ENCODE measurements at regions not wholly inside any gene's neighbourhood (a gene's known extent, or its start where the extent isn't known, plus 50 kb on each side); places are given as distances from the start of the nearest gene placed in this dataset.

DNA sequence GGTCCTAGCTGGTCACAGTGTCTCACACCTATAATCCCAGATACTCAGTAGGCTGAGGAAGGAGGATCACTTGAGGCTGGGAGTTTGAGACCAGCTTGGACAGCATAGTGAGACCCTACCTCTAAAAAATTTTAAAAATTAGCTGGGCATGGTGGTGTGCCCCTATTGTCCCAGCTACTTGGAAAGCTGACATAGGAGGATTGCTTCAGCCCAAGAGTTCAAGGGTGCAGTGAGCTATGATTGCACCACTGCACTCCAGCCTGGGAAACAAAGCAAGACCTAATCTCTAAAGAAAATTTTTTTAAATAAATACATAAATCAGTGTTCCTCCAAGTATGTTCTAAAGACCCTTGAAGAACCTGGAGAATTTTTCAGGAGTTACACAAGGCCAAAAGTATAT is 50.6 kb upstream of the GNAO1 start:
- no peak for DNase-seq (ENCODE audit: low spot score)

DNA sequence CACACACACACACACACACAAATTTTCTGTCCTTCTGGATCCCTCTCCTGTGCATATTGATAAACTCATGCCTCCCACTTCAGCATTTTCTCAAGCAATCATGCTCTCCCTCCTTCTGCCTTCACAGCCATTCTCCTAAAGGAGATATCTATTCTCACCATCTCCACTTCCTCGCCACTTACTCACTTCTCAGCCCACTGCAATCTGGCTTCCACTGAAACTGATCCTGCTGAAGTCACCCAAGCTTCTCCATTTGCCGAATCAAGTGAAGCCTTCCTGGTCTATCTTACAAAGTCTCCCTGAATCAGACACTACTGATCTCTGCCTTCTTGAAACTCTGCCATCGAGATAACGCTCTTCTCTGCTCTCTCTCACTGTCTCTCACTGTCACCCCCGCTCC is 54.0 kb upstream of the GNAO1 start:
- DNase-seq (ENCODE audit: low spot score) = no peak

DNA sequence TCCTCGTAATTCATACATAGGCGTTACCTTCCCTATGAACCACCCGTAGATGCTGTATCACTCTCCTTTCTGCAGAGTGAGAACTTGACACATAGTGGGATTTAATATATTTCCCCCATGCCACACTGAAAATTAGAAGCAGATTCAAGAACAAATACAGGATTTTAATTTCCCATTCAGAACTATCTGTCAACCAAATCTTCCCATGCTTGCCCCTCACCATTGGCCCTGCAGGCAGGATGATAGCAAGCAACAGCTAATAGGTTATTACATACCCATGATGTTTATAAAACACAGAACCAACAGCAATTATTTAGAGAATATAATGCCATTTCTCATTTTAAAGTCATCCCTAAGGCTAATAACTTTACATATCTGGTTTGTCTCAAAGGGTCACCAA is 55.0 kb upstream of the GNAO1 start:
- DNase-seq (ENCODE audit: low spot score) = no peak

DNA sequence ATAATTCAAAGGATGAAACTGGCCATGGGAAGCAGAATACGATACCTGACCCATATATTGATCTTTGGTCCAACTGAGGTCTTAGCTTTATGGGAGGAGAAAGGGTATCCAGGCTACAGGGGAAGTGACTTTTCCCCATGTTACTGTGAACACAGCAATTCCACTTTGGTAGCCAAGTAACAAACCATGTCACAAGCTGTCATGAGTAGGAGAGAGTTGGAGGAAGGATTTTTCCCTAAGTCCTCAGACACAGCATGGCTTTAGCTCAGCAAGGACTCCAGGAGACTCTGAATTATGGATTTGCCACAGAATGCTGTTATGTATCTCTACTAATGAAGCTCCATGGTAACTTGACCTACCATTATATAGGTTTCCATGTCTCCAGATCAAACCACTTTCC is 56.5 kb upstream of the GNAO1 start:
- DNase-seq (ENCODE audit: low spot score) = no peak

DNA sequence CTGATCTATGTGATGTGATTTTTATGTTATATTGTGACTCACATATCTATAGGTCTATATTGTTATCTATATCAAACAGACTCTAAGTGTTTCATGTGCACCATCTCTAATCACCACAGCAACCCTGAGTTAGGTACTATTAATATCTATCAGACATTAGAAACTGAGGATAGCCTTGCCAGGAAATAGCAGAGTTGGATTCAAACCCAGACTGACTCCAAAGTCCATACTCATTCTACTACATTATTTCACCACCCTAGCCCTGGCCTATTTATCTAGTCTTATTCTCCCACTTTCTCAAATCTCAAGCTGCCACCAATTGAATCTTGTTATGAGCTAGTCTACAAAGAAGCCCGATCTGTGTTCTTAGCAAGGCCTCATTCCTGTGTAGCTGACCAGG is 65.4 kb upstream of the GNAO1 start:
- no peak for DNase-seq (ENCODE audit: low spot score)

DNA sequence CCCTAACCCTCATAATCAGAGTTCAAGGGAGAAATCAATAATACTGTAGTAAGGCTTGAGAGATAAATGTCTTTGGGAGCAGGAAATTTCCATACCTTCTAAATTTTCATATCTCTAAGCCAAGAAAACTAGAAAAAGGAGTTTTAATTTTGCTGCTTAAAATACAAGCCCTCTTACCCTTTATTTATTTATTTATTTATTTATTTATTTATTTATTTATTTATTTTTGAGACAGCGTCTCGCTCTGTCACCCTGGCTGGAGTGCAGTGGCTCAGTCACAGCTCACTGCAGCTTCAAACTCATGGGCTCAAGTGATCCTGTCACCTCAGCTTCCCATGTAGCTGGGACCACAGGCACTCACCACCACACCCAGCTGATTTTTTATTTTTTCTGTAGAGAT is 69.0 kb upstream of the GNAO1 start:
- no peak for DNase-seq (ENCODE audit: low spot score)

DNA sequence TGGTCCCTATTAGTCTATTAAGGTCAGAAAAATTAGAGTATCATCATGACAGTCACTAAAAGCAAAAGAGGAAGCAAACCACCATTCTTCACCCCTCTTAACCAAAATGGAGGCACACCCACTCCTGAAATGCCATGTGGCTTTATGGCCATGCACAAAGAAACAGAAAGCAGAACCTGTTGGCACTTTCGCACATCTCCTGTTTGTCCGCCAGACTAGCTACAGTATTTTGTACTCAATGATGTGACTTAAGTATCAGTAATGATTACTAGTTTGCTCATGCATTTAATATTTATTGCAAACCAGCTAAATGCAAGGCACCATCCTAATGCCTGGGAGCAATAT is 70.2 kb upstream of the GNAO1 start:
- DNase-seq (ENCODE audit: low spot score) = no peak

DNA sequence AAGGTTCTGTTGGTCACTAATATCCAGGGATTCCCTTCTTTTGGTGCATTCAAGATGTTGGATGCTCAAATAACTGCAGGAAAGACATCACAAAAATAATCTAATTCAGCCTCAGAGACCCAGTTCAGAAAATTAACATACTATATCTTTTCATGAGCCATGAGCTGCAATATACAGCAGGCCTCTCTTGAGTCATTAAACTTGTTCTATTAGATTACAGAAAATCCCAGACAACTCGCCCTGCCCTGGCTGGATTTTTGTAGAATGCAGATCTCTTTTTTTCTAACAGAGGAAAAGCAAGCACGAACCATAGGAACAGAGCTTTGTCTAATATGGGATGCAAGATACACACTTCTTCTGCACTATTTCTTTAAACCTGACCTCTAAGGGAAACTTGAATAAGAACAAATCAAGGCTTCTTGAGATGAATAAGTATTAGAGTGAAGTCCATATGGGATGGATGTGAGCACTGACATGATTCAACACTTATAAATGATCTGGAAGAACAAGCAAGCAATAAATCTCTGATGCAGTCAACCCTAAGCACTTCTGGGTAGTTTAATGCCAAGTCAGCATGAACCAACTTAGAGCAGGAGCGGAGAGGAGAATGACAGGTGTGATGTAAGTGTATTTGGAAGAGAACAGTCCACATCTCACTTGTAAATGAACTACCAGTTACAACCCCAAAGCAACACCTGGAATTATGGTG is 70.7 kb upstream of the GNAO1 start:
- DNase-seq (ENCODE audit: low spot score) = no peak

DNA sequence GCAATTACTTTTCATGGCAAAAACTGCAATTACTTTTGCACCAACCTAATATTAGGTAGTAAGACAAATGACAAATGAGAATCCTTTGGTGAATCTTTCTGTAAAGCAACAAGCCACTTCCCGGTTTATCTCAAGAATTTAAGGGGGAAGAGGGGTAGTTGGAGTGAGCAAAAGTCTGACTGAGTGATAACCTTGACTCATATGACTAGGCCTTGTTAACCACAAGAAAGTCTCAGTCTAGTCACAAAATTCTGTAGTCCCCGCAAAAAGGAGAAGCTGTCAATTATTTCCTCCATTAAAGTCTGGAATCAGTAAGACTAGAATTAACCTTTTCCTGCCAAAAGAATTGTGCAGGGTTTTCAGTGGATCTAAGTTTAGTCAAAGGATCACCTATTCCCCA is 72.2 kb upstream of the GNAO1 start:
- no peak for DNase-seq (ENCODE audit: low spot score)

DNA sequence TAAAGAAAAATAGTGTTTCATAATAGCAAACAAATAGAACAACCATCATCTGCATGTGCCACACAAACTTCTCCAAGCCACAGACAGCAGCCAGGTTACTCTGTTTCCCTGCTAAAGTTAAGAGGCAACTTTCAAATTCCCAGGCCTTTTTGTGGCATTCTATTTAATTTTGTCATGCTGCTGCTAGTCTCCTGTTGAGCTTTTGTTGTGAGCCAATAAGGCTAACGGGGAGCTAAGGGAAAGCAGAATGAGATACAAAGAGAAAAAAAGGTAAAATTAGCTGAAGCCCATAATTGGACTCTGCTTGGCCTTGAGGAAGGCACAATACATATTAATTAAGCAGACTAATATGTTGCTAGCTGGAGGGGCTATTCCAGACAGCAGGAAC is 74.7 kb upstream of the GNAO1 start:
- no peak for DNase-seq (ENCODE audit: low spot score)

DNA sequence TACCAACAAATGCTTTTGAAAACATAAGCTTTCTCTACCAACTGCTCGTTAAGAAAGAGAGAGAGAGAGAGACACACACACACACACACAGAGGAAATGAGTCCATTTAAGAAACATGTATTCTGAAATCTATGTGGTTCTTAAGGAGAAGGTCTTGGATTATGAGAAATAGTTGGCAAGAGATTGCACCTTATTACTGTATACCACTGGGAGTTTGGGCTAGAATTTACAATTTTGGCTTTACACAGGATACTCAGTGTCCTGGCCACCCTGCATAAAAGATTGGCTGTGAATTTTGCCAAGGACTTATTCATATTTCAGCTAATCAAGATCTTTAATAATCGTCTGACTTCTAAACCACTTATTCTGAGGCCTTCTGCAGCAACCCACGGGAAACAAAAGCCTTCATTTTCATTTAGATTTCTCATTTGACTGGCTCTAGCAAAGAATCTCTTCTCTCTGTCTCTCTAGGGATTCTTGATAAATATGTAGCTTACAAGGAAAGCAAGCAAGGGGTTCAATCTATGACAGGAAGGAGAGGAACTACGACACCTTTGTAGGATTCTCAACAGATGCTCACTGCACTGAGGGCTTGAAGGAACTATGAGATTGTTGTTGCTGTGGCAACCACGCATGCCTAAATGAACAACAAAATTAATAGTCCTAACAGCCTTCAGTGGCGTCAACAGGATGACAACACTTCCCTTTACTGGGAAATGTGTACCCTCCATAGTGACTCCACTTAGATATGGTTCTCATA is 75.3 kb upstream of the GNAO1 start:
- DNase-seq (ENCODE audit: low spot score) = no peak

DNA sequence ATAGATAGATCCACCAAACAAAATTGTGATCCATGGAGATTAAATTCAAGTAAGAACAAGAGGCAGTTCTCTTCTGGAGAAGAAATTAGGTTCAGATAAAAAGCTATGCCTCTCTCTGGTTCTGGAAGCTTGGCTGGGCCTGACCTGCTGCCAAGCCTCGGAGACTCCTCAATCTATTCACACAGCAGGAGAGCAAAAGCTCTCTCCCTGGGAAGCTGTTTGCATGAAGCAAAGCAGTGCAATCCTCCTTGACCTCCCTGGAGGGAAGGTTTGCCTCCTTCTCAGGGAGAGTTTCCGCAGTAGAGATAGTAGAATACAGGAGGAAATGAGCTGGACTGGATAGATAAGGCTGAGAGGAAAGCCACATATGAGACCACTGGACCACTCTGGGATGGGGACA is 78.1 kb upstream of the GNAO1 start:
- DNase-seq (ENCODE audit: low spot score) = no peak

DNA sequence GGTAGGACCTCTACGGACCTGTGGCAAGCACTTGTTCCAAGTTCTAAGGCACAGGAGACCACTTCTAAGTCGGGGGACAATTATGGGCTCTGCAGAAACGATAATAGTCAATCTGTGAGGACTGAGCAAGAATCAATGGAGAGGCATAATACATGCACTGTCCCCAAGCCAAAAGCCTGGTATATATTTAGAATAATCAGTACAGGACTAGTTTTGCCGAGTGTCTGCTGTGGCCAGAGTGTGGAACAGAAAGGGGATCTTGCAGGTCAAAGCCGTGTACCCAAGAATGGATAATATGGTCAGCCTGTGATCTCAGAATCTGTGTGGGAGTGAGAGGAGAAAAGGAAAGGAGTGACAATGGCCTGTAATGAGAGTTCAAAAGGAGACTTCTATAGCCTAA is 80.2 kb upstream of the GNAO1 start:
- no peak for DNase-seq (ENCODE audit: low spot score)

DNA sequence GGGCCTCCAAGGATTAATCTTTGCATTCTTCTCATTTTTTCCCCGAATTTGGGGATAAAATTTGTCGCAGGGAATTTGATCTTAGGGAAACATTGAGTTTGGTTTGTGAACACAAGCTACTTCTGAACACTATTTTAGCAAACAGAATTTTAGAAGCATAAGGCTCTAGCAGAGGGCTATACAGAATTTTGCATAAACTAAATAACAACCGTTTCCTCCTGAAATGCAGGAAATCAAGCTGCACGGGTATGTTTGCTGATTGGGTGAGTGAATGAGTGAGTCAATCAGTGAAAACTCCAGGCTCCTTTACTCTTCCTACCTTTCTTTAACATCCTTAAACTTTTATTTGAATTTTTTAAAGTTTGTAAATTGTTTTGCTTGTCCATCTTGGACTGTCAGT is 81.3 kb upstream of the GNAO1 start:
- no peak for DNase-seq (ENCODE audit: low spot score)

DNA sequence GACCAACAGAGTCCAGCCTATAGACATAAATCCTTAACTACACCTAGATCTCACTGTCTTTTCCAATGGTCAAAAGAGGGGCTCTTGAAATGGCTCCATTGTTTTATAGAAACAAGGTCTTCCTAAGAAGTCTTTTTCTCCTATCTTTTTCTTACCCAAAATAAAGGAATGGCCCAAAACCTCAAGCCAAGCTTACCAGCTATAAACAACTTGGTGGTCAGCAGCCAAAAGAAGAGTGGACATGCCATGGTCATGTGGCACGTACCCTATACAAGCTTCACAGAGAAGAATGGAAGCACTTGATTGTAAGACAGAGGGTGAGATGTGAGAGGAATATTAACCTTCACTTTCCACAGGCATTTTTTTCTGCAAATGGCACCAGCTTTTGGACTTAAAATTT is 82.1 kb upstream of the GNAO1 start:
- no peak for DNase-seq (ENCODE audit: low spot score)

DNA sequence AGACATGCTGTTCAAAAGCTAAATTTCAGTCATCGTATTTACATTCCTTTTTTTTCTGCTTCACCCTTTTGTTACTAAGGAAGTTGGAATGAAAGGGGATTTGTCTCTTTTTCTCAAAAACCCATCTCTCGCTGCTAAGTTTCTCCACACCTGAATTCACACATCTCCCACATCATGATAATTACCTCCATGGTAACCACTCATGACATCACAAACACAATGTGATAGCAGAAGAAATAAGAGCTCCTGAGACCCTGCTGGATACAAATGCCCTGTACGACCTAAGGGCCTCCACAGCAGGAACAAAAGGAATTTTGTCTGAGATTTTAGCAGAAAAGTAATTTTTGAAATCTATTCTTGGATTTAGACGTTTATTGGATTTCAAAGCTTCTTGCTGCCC is 82.6 kb upstream of the GNAO1 start:
- no peak for DNase-seq (ENCODE audit: low spot score)

DNA sequence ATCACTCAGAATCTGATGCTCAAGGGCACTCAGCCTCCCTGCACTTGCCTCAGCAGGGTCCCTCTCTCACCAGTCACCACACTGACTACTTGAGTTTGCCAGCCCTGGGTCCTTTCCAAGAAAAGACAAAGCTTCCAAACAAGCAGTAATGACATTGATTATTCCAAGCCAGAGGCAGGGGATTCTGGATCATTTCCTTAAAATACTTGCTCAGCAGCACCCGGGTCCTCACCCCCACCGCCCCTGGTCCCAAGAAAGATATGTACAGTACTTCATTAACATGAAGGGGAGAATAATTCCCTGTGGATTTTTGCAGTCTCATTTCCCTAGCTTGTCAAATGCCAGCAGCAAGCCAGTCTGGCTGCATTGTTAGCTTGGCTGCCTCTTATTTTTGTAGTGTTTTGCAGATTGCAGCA is 83.2 kb upstream of the GNAO1 start:
- no peak for DNase-seq (ENCODE audit: low spot score)

DNA sequence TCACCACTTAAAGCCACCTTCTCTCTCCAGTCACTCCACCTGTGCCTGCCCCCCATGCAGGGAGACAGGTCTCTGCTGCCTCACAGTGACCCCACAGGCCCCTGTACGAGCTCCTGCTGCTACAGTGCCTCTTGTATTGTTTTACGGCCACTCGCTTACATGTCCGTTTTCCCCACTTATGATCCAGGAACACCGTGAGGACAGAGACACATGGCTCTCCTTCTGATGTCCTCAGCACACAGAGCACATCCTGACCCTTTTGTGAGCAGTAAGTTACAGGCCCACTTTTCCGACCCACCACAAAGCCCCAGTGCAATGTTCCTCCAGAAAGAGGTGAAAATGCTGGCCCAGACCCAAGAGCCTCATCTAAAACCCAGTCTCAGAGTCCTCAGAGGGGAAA is 84.8 kb upstream of the GNAO1 start:
- DNase-seq (ENCODE audit: low spot score) = no peak

DNA sequence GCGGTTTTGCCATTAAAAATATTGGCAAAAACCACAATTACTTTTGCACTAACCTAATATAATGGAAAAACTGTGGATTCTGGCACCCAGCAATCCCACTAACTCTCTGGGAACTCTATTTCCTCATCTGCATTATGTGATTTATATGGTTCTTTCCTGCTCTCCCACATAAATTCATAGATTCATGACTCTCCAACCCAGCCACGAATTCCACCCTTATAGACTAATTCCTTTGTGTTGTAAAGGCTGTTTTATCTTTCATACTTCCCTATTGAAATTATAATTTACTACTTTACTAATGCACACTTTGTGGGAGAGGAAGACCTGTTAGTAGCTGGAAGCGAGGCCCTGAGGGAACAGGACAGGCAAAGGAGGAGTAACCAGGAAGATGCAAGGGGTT is 88.4 kb upstream of the GNAO1 start:
- DNase-seq (ENCODE audit: low spot score) = no peak

DNA sequence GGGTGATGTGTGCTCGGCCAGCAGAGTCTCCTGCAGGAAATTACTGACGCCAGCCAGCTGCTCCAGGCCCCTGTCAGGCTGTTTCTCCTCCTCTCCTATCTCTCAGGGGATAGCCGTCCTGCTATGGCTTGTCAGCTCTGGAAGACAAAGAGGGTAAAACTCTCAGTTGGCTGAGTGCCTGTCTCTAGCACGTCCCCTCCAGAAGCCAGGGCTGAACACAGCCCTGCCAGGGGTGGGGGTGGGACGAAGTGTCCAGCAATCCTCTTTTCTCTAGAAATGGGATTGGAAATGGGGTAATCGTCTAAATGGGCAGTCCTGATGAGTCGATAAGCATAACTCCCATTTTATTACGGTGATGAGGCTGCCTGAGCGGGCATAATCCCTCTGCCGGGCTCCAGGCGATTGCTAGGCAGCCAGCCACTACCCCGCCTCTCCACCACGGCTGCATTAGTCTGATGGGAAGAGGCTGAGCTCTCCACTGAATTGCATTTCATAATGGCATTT is 89.1 kb upstream of the GNAO1 start:
- no peak for DNase-seq (ENCODE audit: low spot score)

DNA sequence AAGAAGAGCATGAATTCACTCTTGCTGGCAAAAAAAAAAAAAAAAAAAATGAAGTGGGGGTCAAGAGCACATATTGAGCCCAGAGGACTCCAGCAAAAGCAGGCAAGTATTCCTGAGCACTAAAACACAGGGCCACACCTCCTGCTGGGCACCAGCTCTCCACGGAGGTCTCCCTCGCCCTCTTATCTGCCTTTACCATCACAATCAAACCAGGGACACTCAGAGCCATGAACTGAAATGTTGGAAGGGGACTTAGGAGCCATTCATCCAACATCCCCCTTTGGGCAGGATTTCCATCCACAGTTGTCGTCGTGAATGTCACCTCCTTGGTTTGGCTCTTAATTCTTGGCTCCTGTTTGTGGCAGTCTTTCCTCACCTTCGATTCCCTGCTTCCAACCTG is 89.8 kb upstream of the GNAO1 start:
- no peak for DNase-seq (ENCODE audit: low spot score)

DNA sequence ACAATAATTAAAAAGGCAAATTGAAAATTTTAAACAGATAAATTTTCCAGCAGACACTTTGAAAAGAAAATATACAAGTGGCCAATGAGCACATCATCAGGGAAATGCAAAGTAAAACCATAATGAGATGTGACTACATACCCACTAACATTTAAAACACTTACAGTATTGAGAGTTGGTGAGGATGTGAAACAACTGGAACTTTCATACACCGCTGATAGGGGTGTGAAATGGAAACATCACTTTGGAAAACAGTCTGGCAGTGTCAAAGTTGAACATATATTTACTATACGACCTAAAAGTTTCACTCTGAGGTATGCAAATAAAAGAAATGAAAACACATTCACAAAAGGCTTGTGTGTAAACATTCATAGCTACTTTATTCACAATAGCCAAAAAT is 94.0 kb upstream of the GNAO1 start:
- DNase-seq (ENCODE audit: low spot score) = no peak

DNA sequence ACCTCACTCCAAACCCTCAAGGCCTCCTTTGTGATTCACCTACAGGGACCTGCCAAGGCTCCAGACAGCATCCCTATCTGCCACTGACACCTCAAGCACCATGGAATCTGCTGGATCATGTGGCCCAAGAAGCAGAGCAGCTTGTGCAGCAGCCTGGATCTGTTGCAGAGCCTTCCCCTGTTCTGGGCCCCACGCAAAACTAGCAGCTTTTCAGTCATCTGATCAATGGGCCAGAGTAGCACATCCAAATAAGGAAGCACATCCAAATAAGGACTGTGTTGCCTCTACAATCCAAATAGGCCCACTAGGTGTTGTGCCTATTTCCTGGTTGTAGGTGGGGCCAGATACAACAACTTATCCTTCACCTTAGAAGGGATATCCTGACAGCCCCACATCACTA is 97.1 kb upstream of the GNAO1 start:
- no peak for DNase-seq (ENCODE audit: low spot score)

DNA sequence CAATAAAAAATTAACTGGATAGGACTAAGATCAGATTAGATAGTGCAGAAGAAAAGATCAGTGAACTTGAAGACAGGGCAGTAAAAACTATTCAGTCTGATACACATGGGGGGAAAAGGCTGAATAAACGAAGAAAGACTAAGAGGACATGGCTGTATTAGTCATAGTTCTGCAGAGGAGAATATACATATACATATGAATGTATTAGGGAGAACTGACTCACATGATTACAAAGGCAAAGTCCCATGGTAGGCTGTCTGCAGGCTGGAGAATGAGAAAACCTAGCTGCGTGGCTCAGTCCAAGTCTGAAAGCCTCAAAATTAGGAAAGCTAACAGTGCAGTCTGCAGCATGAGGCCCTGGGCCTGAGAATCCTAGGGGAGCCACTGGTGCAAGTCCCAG is 98.2 kb upstream of the GNAO1 start:
- DNase-seq (ENCODE audit: low spot score) = no peak
